GM12874 (cell line): ENCODE measurements at regions not wholly inside any gene's neighbourhood (a gene's known extent, or its start where the extent isn't known, plus 50 kb on each side); places are given as distances from the start of the nearest gene placed in this dataset.

Experiments
- CTCF ChIP-seq: IDR thresholded peaks from 2 replicates; pipeline ENCODE4 v1.5.1; 2011; ENCODE audit warnings: low read depth, mild to moderate bottlenecking, control low read depth, low read length, moderate library complexity; ENCODE audit not compliant: insufficient read depth

- no peak for TF ChIP-seq CTCF
Observed at GRCh38 chr17:65366102-65366844, 195.2 kb downstream of the AXIN2 start.

GRCh38 chr17:65365169-65365568 is 196.3 kb downstream of the AXIN2 start:
- TF ChIP-seq CTCF, result no peak

GRCh38 chr17:65364438-65364837 is 197.0 kb downstream of the AXIN2 start:
- TF ChIP-seq CTCF, result no peak

DNA sequence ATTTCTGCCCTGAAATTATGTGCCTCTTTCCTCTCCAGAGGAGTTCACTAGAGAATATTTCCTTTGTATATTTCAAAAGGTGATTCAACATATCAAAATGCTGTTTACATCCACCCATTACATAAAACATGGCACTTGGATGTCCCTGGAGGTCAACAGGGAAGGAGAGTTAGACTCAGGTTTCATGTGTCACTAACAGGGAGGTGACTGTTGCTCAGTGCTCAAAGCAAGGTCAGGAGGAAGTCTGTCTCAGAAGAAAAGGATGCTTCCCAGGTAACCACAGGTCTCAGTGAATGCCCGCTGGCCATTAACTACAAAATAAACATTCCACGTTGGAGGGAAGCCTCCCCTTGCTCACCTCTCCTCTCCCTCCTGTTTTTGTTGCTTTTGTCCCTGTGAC is 198.6 kb downstream of the AXIN2 start:
- TF ChIP-seq CTCF, result no peak

DNA sequence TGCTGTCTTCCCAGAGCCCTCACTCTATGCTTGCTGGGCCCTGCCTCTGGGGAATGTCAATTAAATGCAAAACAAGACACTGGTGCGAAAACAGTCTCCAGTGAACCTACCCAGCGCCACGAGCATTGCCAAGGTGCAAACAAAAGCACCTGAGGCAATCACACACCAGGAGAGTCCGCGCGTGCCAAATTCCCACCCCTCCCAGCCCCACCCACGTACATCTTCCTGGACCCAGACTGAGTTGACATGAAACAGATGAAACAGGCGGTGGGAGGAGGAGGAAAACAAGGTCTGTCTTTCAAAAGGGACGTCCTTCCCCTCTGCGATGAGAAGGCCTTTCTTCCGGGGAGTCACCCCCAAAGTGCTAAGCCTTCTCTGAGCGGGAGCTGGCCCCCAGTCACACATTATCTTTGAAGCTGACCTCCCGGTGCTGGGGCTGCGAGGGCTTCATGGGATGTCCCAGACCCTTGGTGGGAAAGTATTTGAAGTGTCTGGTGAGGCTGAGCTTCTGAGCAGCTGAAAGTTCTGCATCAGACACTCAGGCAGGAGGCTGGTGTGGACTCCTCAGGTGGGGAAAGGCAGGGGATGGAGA is 200.4 kb downstream of the AXIN2 start:
- TF ChIP-seq CTCF, result no peak

DNA sequence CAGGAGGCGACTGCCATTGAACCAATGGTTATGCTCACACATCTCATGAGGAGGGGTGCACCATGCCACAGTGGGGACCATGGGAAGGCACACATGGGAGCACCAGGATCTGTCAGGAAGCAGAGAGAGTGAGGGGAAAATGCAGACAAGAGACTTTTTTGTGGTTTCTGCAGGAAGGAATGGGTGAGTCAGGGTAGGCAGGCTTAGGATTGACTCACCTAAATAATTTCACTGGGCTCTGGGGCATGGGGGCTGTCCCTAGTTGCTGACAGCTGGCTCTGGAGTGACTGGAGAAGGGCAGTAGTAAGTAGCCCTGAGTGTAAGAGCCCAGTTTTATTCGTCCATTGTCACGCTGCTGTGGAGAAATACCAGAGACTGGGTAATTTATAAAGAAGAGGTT is 202.4 kb downstream of the AXIN2 start:
- TF ChIP-seq CTCF, result no peak

DNA sequence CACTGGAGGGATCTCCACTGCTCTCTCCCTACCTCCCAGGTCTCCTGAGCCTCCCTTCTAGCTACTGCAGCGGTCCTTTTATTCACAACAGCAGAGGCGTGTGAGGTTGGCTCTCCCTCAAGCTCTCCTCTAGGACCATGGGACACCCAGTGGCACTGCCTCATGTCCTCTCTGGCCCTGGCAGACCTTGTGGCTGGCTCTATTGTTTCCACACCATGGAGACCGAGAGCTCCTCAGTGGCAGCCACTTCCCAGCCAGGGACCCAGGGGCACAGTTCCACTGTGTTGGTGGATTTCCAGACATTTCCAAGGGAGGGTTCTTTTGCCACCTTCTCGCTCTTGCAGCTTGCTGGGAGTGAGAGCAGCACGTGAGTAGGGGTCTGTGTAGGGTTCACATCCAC is 204.9 kb downstream of the AXIN2 start:
- TF ChIP-seq CTCF, result no peak
